Esophagus muscularis mucosa (tissue), 4 donors: ENCODE measurements at regions not wholly inside any gene's neighbourhood (a gene's known extent, or its start where the extent isn't known, plus 50 kb on each side); places are given as distances from the start of the nearest gene placed in this dataset.

Experiments used
- DNase-seq: peaks from one replicate; pipeline ENCODE4 v3.0.0-alpha.2; 2017; ENCODE audit errors: extremely low spot score
- H3K27ac ChIP-seq, 4 donors: fragments of 200-600 bp; sonication (generic); replicated peaks in 1 of 4; 1 replicate in 3 of 4; 2 replicates in 1 of 4; pipeline ENCODE4 v1.5.1; 2016 to 2019; ENCODE audit warnings: mild to moderate bottlenecking in 1 of 4
- H3K27me3 ChIP-seq, 4 donors: fragments of 200-600 bp; sonication (generic); one replicate each; pipeline versions ENCODE4 v1.5.1 to v1.6.0; 2016 to 2019
- H3K36me3 ChIP-seq, 4 donors: fragments of 200-600 bp; sonication (generic); one replicate each; pipeline ENCODE4 v1.5.1; 2016 to 2019
- H3K4me1 ChIP-seq, 4 donors: fragments of 200-600 bp; sonication (generic); one replicate each; pipeline ENCODE4 v1.5.1; 2016 to 2019
- H3K4me3 ChIP-seq, 4 donors: fragments of 200-600 bp; sonication (generic); 1 replicate in 2 of 4; 2 replicates in 2 of 4; pipeline ENCODE4 v1.5.1; 2016 to 2019; ENCODE audit warnings: mild to moderate bottlenecking in 4 of 4, moderate library complexity in 1 of 4
- H3K9me3 ChIP-seq, 4 donors: fragments of 200-600 bp; sonication (generic); 1 replicate in 3 of 4; 2 replicates in 1 of 4; pipeline ENCODE4 v1.5.1; 2016 to 2019
- EP300 ChIP-seq: sonication (generic); formaldehyde crosslinking; IDR thresholded peaks from one replicate; pipeline ENCODE4 v1.6.1; 2017; ENCODE audit warnings: antibody characterized with exemption
- POLR2A ChIP-seq: fragments of 450-650 bp; IDR thresholded peaks from one replicate; pipeline ENCODE4 v1.6.1; 2017; ENCODE audit warnings: antibody characterized with exemption, moderate library complexity, mild to moderate bottlenecking, low read depth
- POLR2AphosphoS5 ChIP-seq, 2 donors: sonication (generic); formaldehyde crosslinking; IDR thresholded peaks; one replicate each; pipeline ENCODE4 v1.6.1; 2017; ENCODE audit warnings: antibody characterized with exemption in 2 of 2
- WGBS: methylation state at CpG from one replicate; pipeline ENCODE4 v1.1.5; 2018; 5-methylcytosine and 5-hydroxymethylcytosine counted together
- intact Hi-C: fragments of 100-400 bp; cut with DNase I; formaldehyde crosslinking; loops from one replicate; pipeline ENCODE4 v1.15.1; 2023
- TF ChIP-seq, protein P1 (sequence below), 3 experiments: fragments of 200-600 bp in 2 of 3; fragments of 450-650 bp in 1 of 3; sonication (generic) in 2 of 3; IDR thresholded peaks; one replicate each; pipeline ENCODE4 v1.5.1; 2017 to 2019; ENCODE audit warnings: antibody characterized with exemption in 3 of 3, mild to moderate bottlenecking in 2 of 3, moderate library complexity in 1 of 3

DNA sequence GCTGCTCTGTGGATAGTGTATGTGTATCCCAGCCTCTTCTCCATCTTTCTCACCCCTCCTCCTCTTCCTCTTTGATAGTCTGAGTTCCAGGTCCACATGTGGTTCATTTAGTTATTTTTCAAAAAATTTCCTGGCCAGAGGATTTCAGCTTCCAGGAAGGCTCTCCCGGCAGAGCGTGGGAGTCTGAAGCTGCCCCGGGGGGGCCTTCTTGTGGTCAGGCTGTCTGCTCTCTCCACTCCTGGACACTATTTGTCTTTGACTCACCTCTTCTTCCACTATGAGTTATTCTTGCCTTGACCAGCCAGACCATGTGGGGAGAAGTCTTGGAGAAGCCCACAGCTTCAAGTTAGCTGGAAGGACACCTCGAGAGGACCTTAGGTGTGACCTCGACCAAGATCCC, 258.8 kb downstream of the CDC5L start:
- H3K9me3 ChIP-seq, result no peaks in the 10 kb centered on the region
- WGBS, result 86% methylated on average over 5 of the region's 5 CpGs
- H3K27me3 ChIP-seq, result no peaks in the 10 kb centered on the region
- H3K36me3 ChIP-seq, result no peaks in the 10 kb centered on the region
- no peaks in the 10 kb centered on the region for H3K4me1 ChIP-seq
- no peak overlapping the region for H3K27ac ChIP-seq
- no peak for TF ChIP-seq EP300
- TF ChIP-seq, protein P1, sequence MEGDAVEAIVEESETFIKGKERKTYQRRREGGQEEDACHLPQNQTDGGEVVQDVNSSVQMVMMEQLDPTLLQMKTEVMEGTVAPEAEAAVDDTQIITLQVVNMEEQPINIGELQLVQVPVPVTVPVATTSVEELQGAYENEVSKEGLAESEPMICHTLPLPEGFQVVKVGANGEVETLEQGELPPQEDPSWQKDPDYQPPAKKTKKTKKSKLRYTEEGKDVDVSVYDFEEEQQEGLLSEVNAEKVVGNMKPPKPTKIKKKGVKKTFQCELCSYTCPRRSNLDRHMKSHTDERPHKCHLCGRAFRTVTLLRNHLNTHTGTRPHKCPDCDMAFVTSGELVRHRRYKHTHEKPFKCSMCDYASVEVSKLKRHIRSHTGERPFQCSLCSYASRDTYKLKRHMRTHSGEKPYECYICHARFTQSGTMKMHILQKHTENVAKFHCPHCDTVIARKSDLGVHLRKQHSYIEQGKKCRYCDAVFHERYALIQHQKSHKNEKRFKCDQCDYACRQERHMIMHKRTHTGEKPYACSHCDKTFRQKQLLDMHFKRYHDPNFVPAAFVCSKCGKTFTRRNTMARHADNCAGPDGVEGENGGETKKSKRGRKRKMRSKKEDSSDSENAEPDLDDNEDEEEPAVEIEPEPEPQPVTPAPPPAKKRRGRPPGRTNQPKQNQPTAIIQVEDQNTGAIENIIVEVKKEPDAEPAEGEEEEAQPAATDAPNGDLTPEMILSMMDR (IDR thresholded peaks at IDR 0.05), result no peak
- TF ChIP-seq POLR2AphosphoS5 (IDR thresholded peaks at IDR 0.05), result no peak
- no peak for TF ChIP-seq POLR2A
- H3K4me3 ChIP-seq, result no peak overlapping the region
- DNase-seq, result no peak
- intact Hi-C loops, result no loop called here

DNA sequence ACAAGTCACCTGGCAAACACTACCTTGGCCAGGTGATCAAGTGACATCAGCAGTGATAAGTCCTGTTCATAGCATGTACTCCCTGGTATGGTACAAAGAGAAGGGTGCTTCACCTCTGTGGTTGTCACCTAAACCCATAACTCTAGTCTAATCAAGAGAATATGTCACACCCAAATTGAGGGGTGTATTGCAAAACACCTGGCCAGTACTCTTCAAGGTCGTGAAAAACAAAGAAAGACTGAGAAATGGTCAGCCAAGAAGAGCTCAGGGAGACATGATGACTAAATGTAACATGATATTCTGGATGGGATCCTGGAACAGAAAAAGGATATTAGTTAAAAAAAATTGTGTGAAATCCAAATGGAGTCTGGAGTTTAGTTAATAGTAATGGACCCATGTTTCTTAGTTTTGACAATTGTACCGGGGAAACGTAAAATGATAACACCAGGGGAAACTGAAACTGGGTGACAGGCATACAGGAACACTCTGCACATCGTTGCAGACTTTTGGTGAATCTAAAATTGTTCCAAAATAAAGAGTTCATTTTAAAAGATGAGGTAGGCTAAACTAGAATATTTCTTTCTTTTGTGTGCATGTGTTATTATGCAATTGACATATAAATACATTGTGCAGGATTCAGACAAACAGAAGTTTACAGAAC, 262.0 kb downstream of the CDC5L start:
- WGBS, result 43% methylated on average over 4 of the region's 4 CpGs
- intact Hi-C loops, result loop anchor here (5.0 kb wide), 1 partner anchor 172 kb away; no protein-coding TSS in a partner anchor
- no peak for DNase-seq
- Histone ChIP-seq H3K4me3 (no peak overlapping the region), H3K4me1 (peaks cover 0 to 13% (median 12%) of the 10 kb centered on the region in 4 donors), H3K36me3 (no peaks in the 10 kb centered on the region), H3K9me3 (no peaks in the 10 kb centered on the region), H3K27me3 (no peaks in the 10 kb centered on the region), H3K27ac (no peak overlapping the region)
- no peak for TF ChIP-seq EP300
- TF ChIP-seq, protein P1 (IDR thresholded peaks at IDR 0.05), result no peak
- no peak for TF ChIP-seq POLR2A

DNA sequence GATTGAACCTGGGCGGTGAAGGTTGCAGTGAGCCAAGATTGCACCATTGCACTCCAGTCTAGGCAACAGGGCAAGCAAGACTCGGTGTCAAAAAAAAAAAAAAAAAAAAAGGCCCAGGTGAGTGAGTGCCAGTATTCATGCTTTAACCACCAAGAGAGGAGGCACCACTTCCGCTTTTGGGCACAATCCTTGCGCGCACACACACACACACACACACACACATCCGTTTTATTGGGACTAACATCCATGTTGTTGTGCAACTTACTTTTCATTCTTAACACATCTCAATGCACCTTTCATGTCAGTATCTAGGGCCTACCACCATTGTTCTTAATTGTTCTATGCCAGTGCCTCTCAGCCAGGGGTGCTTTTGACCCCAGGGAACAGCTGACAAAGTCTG, 263.0 kb downstream of the CDC5L start:
- no peak overlapping the region for H3K27ac ChIP-seq
- H3K27me3 ChIP-seq, result no peaks in the 10 kb centered on the region
- intact Hi-C loops, result loop anchor here (5.0 kb wide), 1 partner anchor 173 kb away; no protein-coding TSS in a partner anchor
- no peaks in the 10 kb centered on the region for H3K9me3 ChIP-seq
- H3K4me1 ChIP-seq, result peaks cover 5 to 20% (median 18%) of the 10 kb centered on the region in 4 donors
- WGBS, result 83% methylated on average over 6 of the region's 6 CpGs
- no peak for DNase-seq
- no peak for TF ChIP-seq EP300
- no peak for TF ChIP-seq POLR2A
- TF ChIP-seq POLR2AphosphoS5 (IDR thresholded peaks at IDR 0.05), result no peak
- TF ChIP-seq, protein P1 (IDR thresholded peaks at IDR 0.05), result no peak
- H3K36me3 ChIP-seq, result no peaks in the 10 kb centered on the region
- H3K4me3 ChIP-seq, result no peak overlapping the region

DNA sequence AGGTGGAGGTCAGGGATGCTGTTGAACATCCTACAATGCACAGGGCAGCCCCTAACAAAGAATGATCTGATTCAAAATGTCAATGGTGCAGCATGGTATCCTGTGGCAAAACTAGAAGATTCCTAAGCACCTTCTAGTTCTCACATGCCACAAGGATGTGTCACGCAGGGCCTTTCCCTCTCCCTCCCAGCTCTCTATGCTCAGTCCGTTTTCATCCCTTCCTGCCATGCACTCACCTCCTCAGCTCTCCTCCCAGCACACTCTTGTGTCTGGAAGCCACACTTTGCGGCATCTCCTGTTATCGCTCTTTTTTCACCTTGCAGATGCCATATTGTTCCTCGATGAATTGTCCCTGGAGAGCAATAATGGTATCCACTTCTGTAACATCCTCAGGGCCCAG, 263.4 kb downstream of the CDC5L start:
- 94% methylated on average over 5 of the region's 5 CpGs for WGBS
- no peaks in the 10 kb centered on the region for H3K36me3 ChIP-seq
- H3K9me3 ChIP-seq, result no peaks in the 10 kb centered on the region
- H3K4me3 ChIP-seq, result no peak overlapping the region
- TF ChIP-seq EP300, result no peak
- TF ChIP-seq POLR2A, result no peak
- TF ChIP-seq POLR2AphosphoS5 (IDR thresholded peaks at IDR 0.05), result no peak
- TF ChIP-seq, protein P1 (IDR thresholded peaks at IDR 0.05), result no peak
- H3K27ac ChIP-seq, result no peak overlapping the region
- intact Hi-C loops, result loop anchor here (5.0 kb wide), 1 partner anchor 174 kb away; no protein-coding TSS in a partner anchor
- no peaks in the 10 kb centered on the region for H3K27me3 ChIP-seq
- peaks cover 5 to 24% (median 21%) of the 10 kb centered on the region in 4 donors for H3K4me1 ChIP-seq
- no peak for DNase-seq
